Breast epithelium (tissue), 3 donors: ENCODE measurements at regions not wholly inside any gene's neighbourhood (a gene's known extent, or its start where the extent isn't known, plus 50 kb on each side); places are given as distances from the start of the nearest gene placed in this dataset.

ENCODE experiments used
- CTCF ChIP-seq, 3 donors: fragments of 450-650 bp; IDR thresholded peaks; one replicate each; pipeline ENCODE4 v1.5.1; 2016 to 2017; ENCODE audit warnings: antibody characterized with exemption in 3 of 3, mild to moderate bottlenecking in 3 of 3, moderate library complexity in 3 of 3
- POLR2A ChIP-seq: fragments of 450-650 bp; IDR thresholded peaks from one replicate; pipeline ENCODE4 v1.6.1; 2016; ENCODE audit warnings: antibody characterized with exemption, mild to moderate bottlenecking, moderate library complexity
- POLR2AphosphoS5 ChIP-seq, 3 donors: sonication (generic); formaldehyde crosslinking; IDR thresholded peaks; one replicate each; pipeline ENCODE4 v1.6.1; 2017; ENCODE audit warnings: antibody characterized with exemption in 3 of 3

GRCh38 chr10:128701837-128702236, 575.6 kb upstream of the MKI67 start:
- no peak for TF ChIP-seq CTCF (IDR thresholded peaks at IDR 0.05)
- no peak for TF ChIP-seq POLR2A
- TF ChIP-seq POLR2AphosphoS5 (IDR thresholded peaks at IDR 0.05), result no peak
